Retinal pigment epithelial cell (primary cell): ENCODE measurements at regions not wholly inside any gene's neighbourhood (a gene's known extent, or its start where the extent isn't known, plus 50 kb on each side); places are given as distances from the start of the nearest gene placed in this dataset.
"Not testable (repeated sequence)": the region's sequence is repeated elsewhere in the genome, so short reads cannot be mapped to it uniquely, and the experiment has no call there.

ENCODE experiments used
- DNase-seq: peaks from one replicate; pipeline ENCODE4 v3.0.0-alpha.2; 2010; ENCODE audit warnings: low read depth
- H3K4me3 ChIP-seq: 2 replicates; pipeline ENCODE4 v1.5.1; 2011; ENCODE audit warnings: mild to moderate bottlenecking, low read length, control low read depth, moderate library complexity
- CTCF ChIP-seq: conservative IDR thresholded peaks from 2 replicates; pipeline ENCODE4 v1.5.1; 2011; ENCODE audit warnings: low read depth, low read length, control low read depth, inconsistent platforms

- DNase-seq: no peak
- no peak for TF ChIP-seq CTCF
- H3K4me3 ChIP-seq: no peak overlapping the region
Observed at GRCh38 chr1:29590583-29591565, 354.6 kb downstream of the PTPRU start.

- not testable (repeated sequence) for DNase-seq, H3K4me3 ChIP-seq
Observed at GRCh38 chr1:29589716-29590115, 353.4 kb downstream of the PTPRU start.

GRCh38 chr1:29586991-29587745 lies 350.8 kb downstream of the PTPRU start:
- DNase-seq: no peak
- TF ChIP-seq CTCF: no peak
- no peak overlapping the region for H3K4me3 ChIP-seq

- no peak for TF ChIP-seq CTCF
- DNase-seq: no peak
- H3K4me3 ChIP-seq: no peak overlapping the region
Observed at GRCh38 chr1:29586215-29586614, 349.9 kb downstream of the PTPRU start.

- no peak for TF ChIP-seq CTCF
- no peak overlapping the region for H3K4me3 ChIP-seq
- DNase-seq: no peak
Observed at GRCh38 chr1:29585656-29586055, 349.3 kb downstream of the PTPRU start.

GRCh38 chr1:29585201-29585600 lies 348.9 kb downstream of the PTPRU start:
- no peak for TF ChIP-seq CTCF
- no peak for DNase-seq
- H3K4me3 ChIP-seq: no peak overlapping the region

GRCh38 chr1:29584776-29585175 lies 348.5 kb downstream of the PTPRU start:
- no peak overlapping the region for H3K4me3 ChIP-seq
- DNase-seq: peak; percentile 42
- TF ChIP-seq CTCF: no peak
